T-cell (primary cell): ENCODE measurements at regions not wholly inside any gene's neighbourhood (a gene's known extent, or its start where the extent isn't known, plus 50 kb on each side); places are given as distances from the start of the nearest gene placed in this dataset.
"Not testable (repeated sequence)": the region's sequence is repeated elsewhere in the genome, so short reads cannot be mapped to it uniquely, and the experiment has no call there.

Experiments used
- ATAC-seq, 4 experiments: fragments of 200-7000 bp in 3 of 4; fragments of 150-1000 bp in 1 of 4; cut with Tn5 transposase; replicated peaks in 1 of 4; 1 replicate in 3 of 4; 2 replicates in 1 of 4; pipeline ENCODE4 v1.10.0; 2021; ENCODE audit warnings: moderate library complexity in 3 of 4, mild to moderate bottlenecking in 2 of 4, moderate number of reproducible peaks in 1 of 4
- CTCF ChIA-PET, 2 donors: fragments of 300-600 bp; sonication (Branson Sonifier 250); formaldehyde crosslinking; loops; one replicate each; lab custom pipeline; 2022; ENCODE audit warnings: antibody characterized with exemption in 2 of 2; lab: Charles Lee
- POLR2A ChIA-PET, 2 donors: fragments of 300-600 bp; sonication (Branson Sonifier 250); formaldehyde crosslinking; loops; one replicate each; lab custom pipeline; 2022; ENCODE audit warnings: antibody characterized with exemption in 2 of 2; lab: Charles Lee
- DNase-seq, 35 experiments: peaks; one replicate each; pipeline versions ENCODE4 v3.0.0 to v3.0.0-alpha.2; 2013 to 2023
- H3K27ac ChIP-seq: one replicate; pipeline ENCODE4 v1.5.1; 2013; ENCODE audit warnings: low read length
- H3K27me3 ChIP-seq, 2 experiments: replicated peaks in 1 of 2; 1 replicate in 1 of 2; 2 replicates in 1 of 2; pipeline versions ENCODE4 v1.6.1 to v1.7.0; 2013; ENCODE audit warnings: low read length in 1 of 2, mixed read lengths in 1 of 2; ENCODE audit not compliant: control insufficient read depth in 2 of 2, insufficient read depth in 2 of 2; ENCODE audit errors: extremely low read depth in 1 of 2
- H3K36me3 ChIP-seq, 2 donors: 1 replicate in 1 of 2; 2 replicates in 1 of 2; pipeline versions ENCODE4 v1.6.1 to v1.7.0; 2013; ENCODE audit warnings: low read length in 1 of 2; ENCODE audit not compliant: control insufficient read depth in 2 of 2, insufficient read depth in 1 of 2; ENCODE audit errors: extremely low read depth in 1 of 2
- H3K4me1 ChIP-seq, 2 experiments: 1 replicate in 1 of 2; 2 replicates in 1 of 2; pipeline versions ENCODE4 v1.6.1 to v1.7.0; 2013; ENCODE audit warnings: low read length in 2 of 2, mixed read lengths in 1 of 2; ENCODE audit not compliant: insufficient read depth in 2 of 2, control insufficient read depth in 1 of 2; ENCODE audit errors: extremely low read depth in 1 of 2
- H3K4me3 ChIP-seq, 2 donors: 1 replicate in 1 of 2; 2 replicates in 1 of 2; pipeline versions ENCODE4 v1.5.1 to v1.7.0; 2013; ENCODE audit warnings: mild to moderate bottlenecking in 2 of 2, low read length in 1 of 2, moderate library complexity in 1 of 2; ENCODE audit not compliant: control insufficient read depth in 1 of 2; ENCODE audit errors: extremely low read depth in 1 of 2
- H3K9me3 ChIP-seq: 2 replicates; pipeline ENCODE4 v1.7.0; 2013
- H3K27ac Mint-ChIP-seq, 2 donors: one replicate each; pipeline ENCODE4 v1.8.0; 2020 to 2021; ENCODE audit warnings: mild to moderate bottlenecking in 2 of 2, mixed read lengths in 2 of 2
- H3K27me3 Mint-ChIP-seq, 2 donors: one replicate each; pipeline ENCODE4 v1.8.0; 2021 to 2022; ENCODE audit warnings: mixed read lengths in 2 of 2
- H3K36me3 Mint-ChIP-seq: one replicate; pipeline ENCODE4 v1.8.0; 2021; ENCODE audit warnings: mixed read lengths
- H3K4me1 Mint-ChIP-seq, 3 donors: one replicate each; pipeline ENCODE4 v1.8.0; 2020 to 2022; ENCODE audit warnings: mixed read lengths in 3 of 3, mild to moderate bottlenecking in 1 of 3
- H3K4me3 Mint-ChIP-seq, 3 donors: one replicate each; pipeline ENCODE4 v1.8.0; 2020 to 2022; ENCODE audit warnings: mild to moderate bottlenecking in 3 of 3, mixed read lengths in 3 of 3, moderate library complexity in 3 of 3
- H3K9me3 Mint-ChIP-seq, 3 donors: one replicate each; pipeline ENCODE4 v1.8.0; 2020 to 2022; ENCODE audit warnings: mixed read lengths in 3 of 3
- WGBS: methylation state at CpG from one replicate; pipeline ENCODE4 v1.1.5; 2013; ENCODE audit warnings: missing lambda C conversion rate; ENCODE audit not compliant: insufficient coverage; 5-methylcytosine and 5-hydroxymethylcytosine counted together

- ATAC-seq, H3K36me3 ChIP-seq, H3K9me3 ChIP-seq, H3K4me3 Mint-ChIP-seq, CTCF ChIA-PET, H3K9me3 Mint-ChIP-seq, H3K27ac ChIP-seq, DNase-seq, H3K27me3 Mint-ChIP-seq, H3K27me3 ChIP-seq, H3K27ac Mint-ChIP-seq, H3K4me1 ChIP-seq, H3K4me3 ChIP-seq, H3K36me3 Mint-ChIP-seq, H3K4me1 Mint-ChIP-seq: not testable (repeated sequence)
- WGBS = no CpG with 5 or more reads among the region's 2 CpGs
- POLR2A ChIA-PET = interaction anchor here in 1 of 2 donors (0.6 kb wide), 1 partner anchor 420 kb away, joined by 3 read pairs; no protein-coding TSS in a partner anchor
Observed at GRCh38 chr2:187610450-187610849, 56.2 kb upstream of the TFPI start.

- H3K27ac ChIP-seq = no peak overlapping the region
- no peak overlapping the region for H3K4me3 Mint-ChIP-seq
- POLR2A ChIA-PET = no interaction called here
- H3K4me1 ChIP-seq = no peaks in the 10 kb centered on the region
- no peaks in the 10 kb centered on the region for H3K27me3 Mint-ChIP-seq
- H3K4me3 ChIP-seq = no peak overlapping the region
- no peaks in the 10 kb centered on the region for H3K36me3 ChIP-seq
- H3K4me1 Mint-ChIP-seq = no peaks in the 10 kb centered on the region
- no peaks in the 10 kb centered on the region for H3K27me3 ChIP-seq
- no peak overlapping the region for H3K27ac Mint-ChIP-seq
- H3K9me3 ChIP-seq = no peaks in the 10 kb centered on the region
- no peak for ATAC-seq
- WGBS = 75% methylated on average over 1 of the region's 1 CpG
- DNase-seq = no peak
- no peaks in the 10 kb centered on the region for H3K9me3 Mint-ChIP-seq
- CTCF ChIA-PET = no interaction called here
- H3K36me3 Mint-ChIP-seq = no peaks in the 10 kb centered on the region
Observed at GRCh38 chr2:187612857-187613256, 58.6 kb upstream of the TFPI start.

GRCh38 chr2:187614756-187615155, 60.5 kb upstream of the TFPI start:
- H3K27me3 Mint-ChIP-seq = no peaks in the 10 kb centered on the region
- Histone ChIP-seq H3K36me3 (no peaks in the 10 kb centered on the region), H3K4me3 (no peak overlapping the region), H3K4me1 (no peaks in the 10 kb centered on the region), H3K9me3 (no peaks in the 10 kb centered on the region), H3K27ac (no peak overlapping the region), H3K27me3 (no peaks in the 10 kb centered on the region)
- no CpG with 5 or more reads among the region's 2 CpGs for WGBS
- no peak overlapping the region for H3K27ac Mint-ChIP-seq
- H3K4me1 Mint-ChIP-seq = no peaks in the 10 kb centered on the region
- ATAC-seq (no peak), DNase-seq (no peak)
- CTCF ChIA-PET = no interaction called here
- no peaks in the 10 kb centered on the region for H3K36me3 Mint-ChIP-seq
- H3K9me3 Mint-ChIP-seq = no peaks in the 10 kb centered on the region
- no peak overlapping the region for H3K4me3 Mint-ChIP-seq
- POLR2A ChIA-PET = no interaction called here

- H3K4me3 Mint-ChIP-seq = no peak overlapping the region
- Histone ChIP-seq H3K4me1 (no peaks in the 10 kb centered on the region), H3K36me3 (no peaks in the 10 kb centered on the region), H3K27ac (no peak overlapping the region), H3K27me3 (no peaks in the 10 kb centered on the region), H3K4me3 (no peak overlapping the region), H3K9me3 (no peaks in the 10 kb centered on the region)
- no CpG with 5 or more reads among the region's 4 CpGs for WGBS
- no peaks in the 10 kb centered on the region for H3K9me3 Mint-ChIP-seq
- H3K4me1 Mint-ChIP-seq = no peaks in the 10 kb centered on the region
- ATAC-seq = no peak
- ChIA-PET POLR2A (no interaction called here), CTCF (no interaction called here)
- H3K27me3 Mint-ChIP-seq = no peaks in the 10 kb centered on the region
- no peak for DNase-seq
- no peak overlapping the region for H3K27ac Mint-ChIP-seq
- no peaks in the 10 kb centered on the region for H3K36me3 Mint-ChIP-seq
Observed at GRCh38 chr2:187615364-187615763, 61.1 kb upstream of the TFPI start.

- WGBS = no CpG with 5 or more reads among the region's 1 CpG
- Histone ChIP-seq H3K9me3 (no peaks in the 10 kb centered on the region), H3K27ac (no peak overlapping the region), H3K27me3 (no peaks in the 10 kb centered on the region), H3K4me1 (no peaks in the 10 kb centered on the region), H3K4me3 (no peak overlapping the region), H3K36me3 (no peaks in the 10 kb centered on the region)
- CTCF ChIA-PET = no interaction called here
- H3K27ac Mint-ChIP-seq = no peak overlapping the region
- H3K9me3 Mint-ChIP-seq = no peaks in the 10 kb centered on the region
- no peak for ATAC-seq
- DNase-seq = no peak
- H3K4me3 Mint-ChIP-seq = no peak overlapping the region
- no peaks in the 10 kb centered on the region for H3K36me3 Mint-ChIP-seq
- H3K27me3 Mint-ChIP-seq = no peaks in the 10 kb centered on the region
- no peaks in the 10 kb centered on the region for H3K4me1 Mint-ChIP-seq
- POLR2A ChIA-PET = no interaction called here
Observed at GRCh38 chr2:187615902-187616301, 61.7 kb upstream of the TFPI start.

GRCh38 chr2:187617120-187617519, 62.9 kb upstream of the TFPI start:
- H3K27ac ChIP-seq = no peak overlapping the region
- no peaks in the 10 kb centered on the region for H3K36me3 ChIP-seq
- H3K27me3 Mint-ChIP-seq = no peaks in the 10 kb centered on the region
- no peaks in the 10 kb centered on the region for H3K9me3 ChIP-seq
- 70% methylated on average over 2 of the region's 3 CpGs for WGBS
- no peaks in the 10 kb centered on the region for H3K9me3 Mint-ChIP-seq
- H3K27me3 ChIP-seq = no peaks in the 10 kb centered on the region
- H3K4me1 ChIP-seq = no peaks in the 10 kb centered on the region
- ChIA-PET POLR2A (no interaction called here), CTCF (no interaction called here)
- no peak overlapping the region for H3K4me3 ChIP-seq
- H3K4me1 Mint-ChIP-seq = no peaks in the 10 kb centered on the region
- no peaks in the 10 kb centered on the region for H3K36me3 Mint-ChIP-seq
- no peak overlapping the region for H3K27ac Mint-ChIP-seq
- ATAC-seq = no peak
- no peak for DNase-seq
- no peak overlapping the region for H3K4me3 Mint-ChIP-seq

- Mint-ChIP-seq H3K4me3 (no peak overlapping the region), H3K4me1 (no peaks in the 10 kb centered on the region), H3K27me3 (no peaks in the 10 kb centered on the region), H3K27ac (no peak overlapping the region), H3K9me3 (no peaks in the 10 kb centered on the region), H3K36me3 (no peaks in the 10 kb centered on the region)
- ATAC-seq = no peak
- DNase-seq = no peak
- H3K36me3 ChIP-seq = no peaks in the 10 kb centered on the region
- no peaks in the 10 kb centered on the region for H3K27me3 ChIP-seq
- CTCF ChIA-PET = no interaction called here
- no peak overlapping the region for H3K4me3 ChIP-seq
- POLR2A ChIA-PET = no interaction called here
- H3K9me3 ChIP-seq = no peaks in the 10 kb centered on the region
- H3K4me1 ChIP-seq = no peaks in the 10 kb centered on the region
- no peak overlapping the region for H3K27ac ChIP-seq
Observed at GRCh38 chr2:187617905-187618304, 63.7 kb upstream of the TFPI start.
